Natural killer cell (primary cell): ENCODE measurements at regions not wholly inside any gene's neighbourhood (a gene's known extent, or its start where the extent isn't known, plus 50 kb on each side); places are given as distances from the start of the nearest gene placed in this dataset.
A peak's percentile ranks its signal among the peaks of the same experiment; 100 is the strongest.

Source experiments
- ATAC-seq, 3 donors: fragments of 150-1000 bp in 2 of 3; fragments of 200-7000 bp in 1 of 3; cut with Tn5 transposase; 1 replicate in 1 of 3; 2 replicates in 2 of 3; pipeline ENCODE4 v1.10.0; 2021; ENCODE audit warnings: mild to moderate bottlenecking in 2 of 3, moderate library complexity in 2 of 3
- DNase-seq, 2 donors: peaks; one replicate each; pipeline versions ENCODE4 v3.0.0 to v3.0.0-alpha.2; 2013 to 2021; ENCODE audit warnings: mixed read lengths in 1 of 2
- H3K27ac ChIP-seq: one replicate; pipeline ENCODE4 v1.5.1; 2013; ENCODE audit warnings: mild to moderate bottlenecking, low read length
- H3K27me3 ChIP-seq: one replicate; pipeline ENCODE4 v1.6.1; 2013; ENCODE audit warnings: low read length; ENCODE audit not compliant: control insufficient read depth, insufficient read depth
- H3K36me3 ChIP-seq: one replicate; pipeline ENCODE4 v1.6.1; 2013; ENCODE audit warnings: low read length; ENCODE audit not compliant: control insufficient read depth, insufficient read depth
- H3K4me1 ChIP-seq: one replicate; pipeline ENCODE4 v1.6.1; 2013; ENCODE audit warnings: low read length; ENCODE audit not compliant: control insufficient read depth, insufficient read depth
- H3K4me3 ChIP-seq: one replicate; pipeline ENCODE4 v1.5.1; 2013; ENCODE audit warnings: low read length
- H3K9me3 ChIP-seq: one replicate; pipeline ENCODE4 v1.6.1; 2013; ENCODE audit warnings: low read length; ENCODE audit not compliant: control insufficient read depth, insufficient read depth
- H3K27ac Mint-ChIP-seq, 2 donors: one replicate each; pipeline ENCODE4 v1.8.0; 2022; ENCODE audit warnings: mild to moderate bottlenecking in 2 of 2, mixed read lengths in 2 of 2, moderate library complexity in 1 of 2
- H3K27me3 Mint-ChIP-seq, 2 donors: one replicate each; pipeline ENCODE4 v1.8.0; 2022; ENCODE audit warnings: low read depth in 2 of 2, mixed read lengths in 2 of 2
- H3K36me3 Mint-ChIP-seq: one replicate; pipeline ENCODE4 v1.8.0; 2022; ENCODE audit warnings: mixed read lengths
- H3K4me1 Mint-ChIP-seq, 2 donors: one replicate each; pipeline ENCODE4 v1.8.0; 2022; ENCODE audit warnings: mixed read lengths in 2 of 2
- H3K4me3 Mint-ChIP-seq: one replicate; pipeline ENCODE4 v1.8.0; 2022; ENCODE audit warnings: mild to moderate bottlenecking, moderate library complexity, mixed read lengths
- H3K9me3 Mint-ChIP-seq, 2 donors: one replicate each; pipeline ENCODE4 v1.8.0; 2022; ENCODE audit warnings: mixed read lengths in 2 of 2
- CTCF ChIP-seq: fragments of 200-600 bp; IDR thresholded peaks from one replicate; pipeline ENCODE4 v1.8.0; 2022; ENCODE audit warnings: antibody characterized with exemption
- WGBS: methylation state at CpG from one replicate; pipeline ENCODE4 v1.1.7; 2013; ENCODE audit warnings: missing lambda C conversion rate; ENCODE audit not compliant: insufficient coverage; 5-methylcytosine and 5-hydroxymethylcytosine counted together
- intact Hi-C: fragments of 100-400 bp; cut with micrococcal nuclease; formaldehyde crosslinking; loops from one replicate; pipeline ENCODE4 v1.14.2; 2022

GRCh38 chr9:89658401-89658800 lies 53.6 kb downstream of the GADD45G start:
- H3K27me3 ChIP-seq, result no peaks in the 10 kb centered on the region
- intact Hi-C loops, result no loop called here
- no peak overlapping the region for H3K27ac ChIP-seq
- H3K27me3 Mint-ChIP-seq, result peaks cover 7 to 17% of the 10 kb centered on the region in 2 donors
- WGBS, result 92% methylated on average over 5 of the region's 5 CpGs
- no peak overlapping the region for H3K4me3 ChIP-seq
- peaks cover 9 to 12% of the 10 kb centered on the region in 2 donors for H3K4me1 Mint-ChIP-seq
- H3K4me1 ChIP-seq, result peaks cover 32% of the 10 kb centered on the region
- no peak overlapping the region for H3K4me3 Mint-ChIP-seq
- no peak for ATAC-seq
- H3K9me3 ChIP-seq, result no peaks in the 10 kb centered on the region
- H3K36me3 ChIP-seq, result no peaks in the 10 kb centered on the region
- no peak for TF ChIP-seq CTCF
- no peaks in the 10 kb centered on the region for H3K36me3 Mint-ChIP-seq
- no peak for DNase-seq
- H3K9me3 Mint-ChIP-seq, result no peaks in the 10 kb centered on the region
- H3K27ac Mint-ChIP-seq, result no peak overlapping the region

- 82% methylated on average over 5 of the region's 6 CpGs for WGBS
- DNase-seq, result no peak
- Histone ChIP-seq H3K27me3 (no peaks in the 10 kb centered on the region), H3K27ac (no peak overlapping the region), H3K4me1 (peaks cover 35% of the 10 kb centered on the region), H3K4me3 (no peak overlapping the region), H3K36me3 (no peaks in the 10 kb centered on the region), H3K9me3 (no peaks in the 10 kb centered on the region)
- TF ChIP-seq CTCF, result no peak
- no peak overlapping the region for H3K27ac Mint-ChIP-seq
- H3K4me3 Mint-ChIP-seq, result no peak overlapping the region
- H3K9me3 Mint-ChIP-seq, result no peaks in the 10 kb centered on the region
- no peak for ATAC-seq
- no peaks in the 10 kb centered on the region for H3K36me3 Mint-ChIP-seq
- peaks cover 7 to 17% of the 10 kb centered on the region in 2 donors for H3K27me3 Mint-ChIP-seq
- intact Hi-C loops, result no loop called here
- H3K4me1 Mint-ChIP-seq, result peaks cover 9 to 12% of the 10 kb centered on the region in 2 donors
Measured at GRCh38 chr9:89658931-89659330, 54.1 kb downstream of the GADD45G start.

GRCh38 chr9:89659473-89659872 lies 54.7 kb downstream of the GADD45G start:
- Histone ChIP-seq H3K9me3 (no peaks in the 10 kb centered on the region), H3K4me1 (peaks cover 35% of the 10 kb centered on the region), H3K4me3 (no peak overlapping the region), H3K27ac (no peak overlapping the region), H3K27me3 (no peaks in the 10 kb centered on the region), H3K36me3 (no peaks in the 10 kb centered on the region)
- ATAC-seq, result no peak
- WGBS, result 97% methylated on average over 9 of the region's 9 CpGs
- Mint-ChIP-seq H3K36me3 (no peaks in the 10 kb centered on the region), H3K27me3 (peaks cover 7 to 17% of the 10 kb centered on the region in 2 donors), H3K27ac (no peak overlapping the region), H3K4me3 (no peak overlapping the region), H3K9me3 (no peaks in the 10 kb centered on the region), H3K4me1 (peaks cover 9 to 12% of the 10 kb centered on the region in 2 donors)
- intact Hi-C loops, result no loop called here
- DNase-seq, result no peak
- no peak for TF ChIP-seq CTCF

- Histone ChIP-seq H3K9me3 (no peaks in the 10 kb centered on the region), H3K27me3 (no peaks in the 10 kb centered on the region), H3K36me3 (no peaks in the 10 kb centered on the region), H3K27ac (no peak overlapping the region), H3K4me1 (peaks cover 35% of the 10 kb centered on the region), H3K4me3 (no peak overlapping the region)
- intact Hi-C loops, result no loop called here
- Mint-ChIP-seq H3K27me3 (peaks cover 7 to 13% of the 10 kb centered on the region in 2 donors), H3K36me3 (no peaks in the 10 kb centered on the region), H3K9me3 (no peaks in the 10 kb centered on the region), H3K27ac (no peak overlapping the region), H3K4me3 (no peak overlapping the region), H3K4me1 (peaks cover 9 to 12% of the 10 kb centered on the region in 2 donors)
- ATAC-seq, result peak in 2 of 3 donors; percentile 26 to 39
- no peak for DNase-seq
- no peak for TF ChIP-seq CTCF
- WGBS, result 80% methylated on average over 6 of the region's 6 CpGs
Measured at GRCh38 chr9:89659891-89660685, 55.3 kb downstream of the GADD45G start.
